ENCODE measurements at regions not wholly inside any gene's neighbourhood (a gene's known extent, or its start where the extent isn't known, plus 50 kb on each side); places are given as distances from the start of the nearest gene placed in this dataset.

DNA sequence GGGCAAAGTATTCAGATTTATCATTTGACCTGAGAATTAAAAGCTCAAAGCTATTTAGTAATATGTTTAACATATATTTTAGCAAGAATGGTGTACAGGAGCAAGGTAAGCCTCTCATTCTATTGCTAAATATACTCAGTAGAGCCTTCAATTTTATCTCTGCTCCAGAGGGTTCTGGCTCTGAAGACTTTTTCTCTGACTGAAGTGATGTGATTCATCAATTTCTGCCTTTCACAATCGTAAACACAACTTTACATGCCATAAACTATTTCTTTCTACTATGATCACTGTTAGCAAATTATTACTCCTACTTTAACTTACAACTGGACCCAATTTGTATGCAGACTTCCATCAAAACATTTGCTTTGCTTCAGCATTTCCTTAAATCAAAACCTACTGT, 315.0 kb upstream of the NDST4 start:
- Mint-ChIP-seq H3K4me3 (no peak overlapping the region), H3K9me3 (peaks cover 11% of the 10 kb centered on the region; the same call in 2 of the 3 replicates), H3K27me3 (ENCODE audit: insufficient read depth, low read depth, poor library complexity) (peaks cover 1% of the 10 kb centered on the region), H3K36me3 (ENCODE audit: low read depth) (peaks cover 13% of the 10 kb centered on the region; the same call in 2 of the 3 replicates), H3K27ac (no peak overlapping the region), H3K4me1 (no peaks in the 10 kb centered on the region)
- H3K9me2 ChIP-seq (ENCODE audit: insufficient read depth): peaks cover 4% of the 10 kb centered on the region; the same call in 1 of the 2 replicates
- H3F3A ChIP-seq (replicated peaks; ENCODE audit: low read depth): no peaks in the 10 kb centered on the region
- H3K4me2 ChIP-seq: no peak overlapping the region
- DNase-seq (ENCODE audit: low spot score) (no peak), ATAC-seq (no peak)
- H3K27ac ChIP-seq (ENCODE audit: low read depth): no peak overlapping the region
- no peak overlapping the region for H3K4me3 ChIP-seq
- no peaks in the 10 kb centered on the region for H4K20me1 ChIP-seq (replicated peaks; ENCODE audit: insufficient read depth)
- H3K36me3 ChIP-seq (ENCODE audit: insufficient read depth): no peaks in the 10 kb centered on the region
- TF ChIP-seq ZNF331 (CRISPR knock-in tag; IDR thresholded peaks at IDR 0.05; ENCODE audit: low read depth) (no peak), CREB1 (CRISPR knock-in tag; IDR thresholded peaks at IDR 0.05; ENCODE audit: low read depth) (no peak), STAT1 (IDR thresholded peaks at IDR 0.05; ENCODE audit: unreplicated experiment) (no peak)
- TF ChIP-seq, protein P1, sequence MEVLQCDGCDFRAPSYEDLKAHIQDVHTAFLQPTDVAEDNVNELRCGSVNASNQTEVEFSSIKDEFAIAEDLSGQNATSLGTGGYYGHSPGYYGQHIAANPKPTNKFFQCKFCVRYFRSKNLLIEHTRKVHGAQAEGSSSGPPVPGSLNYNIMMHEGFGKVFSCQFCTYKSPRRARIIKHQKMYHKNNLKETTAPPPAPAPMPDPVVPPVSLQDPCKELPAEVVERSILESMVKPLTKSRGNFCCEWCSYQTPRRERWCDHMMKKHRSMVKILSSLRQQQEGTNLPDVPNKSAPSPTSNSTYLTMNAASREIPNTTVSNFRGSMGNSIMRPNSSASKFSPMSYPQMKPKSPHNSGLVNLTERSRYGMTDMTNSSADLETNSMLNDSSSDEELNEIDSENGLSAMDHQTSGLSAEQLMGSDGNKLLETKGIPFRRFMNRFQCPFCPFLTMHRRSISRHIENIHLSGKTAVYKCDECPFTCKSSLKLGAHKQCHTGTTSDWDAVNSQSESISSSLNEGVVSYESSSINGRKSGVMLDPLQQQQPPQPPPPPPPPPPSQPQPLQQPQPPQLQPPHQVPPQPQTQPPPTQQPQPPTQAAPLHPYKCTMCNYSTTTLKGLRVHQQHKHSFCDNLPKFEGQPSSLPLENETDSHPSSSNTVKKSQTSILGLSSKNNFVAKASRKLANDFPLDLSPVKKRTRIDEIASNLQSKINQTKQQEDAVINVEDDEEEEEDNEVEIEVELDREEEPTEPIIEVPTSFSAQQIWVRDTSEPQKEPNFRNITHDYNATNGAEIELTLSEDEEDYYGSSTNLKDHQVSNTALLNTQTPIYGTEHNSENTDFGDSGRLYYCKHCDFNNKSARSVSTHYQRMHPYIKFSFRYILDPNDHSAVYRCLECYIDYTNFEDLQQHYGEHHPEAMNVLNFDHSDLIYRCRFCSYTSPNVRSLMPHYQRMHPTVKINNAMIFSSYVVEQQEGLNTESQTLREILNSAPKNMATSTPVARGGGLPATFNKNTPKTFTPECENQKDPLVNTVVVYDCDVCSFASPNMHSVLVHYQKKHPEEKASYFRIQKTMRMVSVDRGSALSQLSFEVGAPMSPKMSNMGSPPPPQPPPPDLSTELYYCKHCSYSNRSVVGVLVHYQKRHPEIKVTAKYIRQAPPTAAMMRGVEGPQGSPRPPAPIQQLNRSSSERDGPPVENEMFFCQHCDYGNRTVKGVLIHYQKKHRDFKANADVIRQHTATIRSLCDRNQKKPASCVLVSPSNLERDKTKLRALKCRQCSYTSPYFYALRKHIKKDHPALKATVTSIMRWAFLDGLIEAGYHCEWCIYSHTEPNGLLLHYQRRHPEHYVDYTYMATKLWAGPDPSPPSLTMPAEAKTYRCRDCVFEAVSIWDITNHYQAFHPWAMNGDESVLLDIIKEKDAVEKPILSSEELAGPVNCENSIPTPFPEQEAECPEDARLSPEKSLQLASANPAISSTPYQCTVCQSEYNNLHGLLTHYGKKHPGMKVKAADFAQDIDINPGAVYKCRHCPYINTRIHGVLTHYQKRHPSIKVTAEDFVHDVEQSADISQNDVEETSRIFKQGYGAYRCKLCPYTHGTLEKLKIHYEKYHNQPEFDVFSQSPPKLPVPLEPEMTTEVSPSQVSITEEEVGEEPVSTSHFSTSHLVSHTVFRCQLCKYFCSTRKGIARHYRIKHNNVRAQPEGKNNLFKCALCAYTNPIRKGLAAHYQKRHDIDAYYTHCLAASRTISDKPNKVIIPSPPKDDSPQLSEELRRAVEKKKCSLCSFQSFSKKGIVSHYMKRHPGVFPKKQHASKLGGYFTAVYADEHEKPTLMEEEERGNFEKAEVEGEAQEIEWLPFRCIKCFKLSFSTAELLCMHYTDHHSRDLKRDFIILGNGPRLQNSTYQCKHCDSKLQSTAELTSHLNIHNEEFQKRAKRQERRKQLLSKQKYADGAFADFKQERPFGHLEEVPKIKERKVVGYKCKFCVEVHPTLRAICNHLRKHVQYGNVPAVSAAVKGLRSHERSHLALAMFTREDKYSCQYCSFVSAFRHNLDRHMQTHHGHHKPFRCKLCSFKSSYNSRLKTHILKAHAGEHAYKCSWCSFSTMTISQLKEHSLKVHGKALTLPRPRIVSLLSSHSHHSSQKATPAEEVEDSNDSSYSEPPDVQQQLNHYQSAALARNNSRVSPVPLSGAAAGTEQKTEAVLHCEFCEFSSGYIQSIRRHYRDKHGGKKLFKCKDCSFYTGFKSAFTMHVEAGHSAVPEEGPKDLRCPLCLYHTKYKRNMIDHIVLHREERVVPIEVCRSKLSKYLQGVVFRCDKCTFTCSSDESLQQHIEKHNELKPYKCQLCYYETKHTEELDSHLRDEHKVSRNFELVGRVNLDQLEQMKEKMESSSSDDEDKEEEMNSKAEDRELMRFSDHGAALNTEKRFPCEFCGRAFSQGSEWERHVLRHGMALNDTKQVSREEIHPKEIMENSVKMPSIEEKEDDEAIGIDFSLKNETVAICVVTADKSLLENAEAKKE (CRISPR knock-in tag; IDR thresholded peaks at IDR 0.05): no peak
- H2AFZ ChIP-seq: no peak overlapping the region
- H3K4me1 ChIP-seq (ENCODE audit: insufficient read depth): peaks cover 12% of the 10 kb centered on the region; the same call in 1 of the 2 replicates
- no peaks in the 10 kb centered on the region for H3K27me3 ChIP-seq (ENCODE audit: insufficient read depth)
- H3K79me2 ChIP-seq (replicated peaks; ENCODE audit: insufficient read depth): no peaks in the 10 kb centered on the region

DNA sequence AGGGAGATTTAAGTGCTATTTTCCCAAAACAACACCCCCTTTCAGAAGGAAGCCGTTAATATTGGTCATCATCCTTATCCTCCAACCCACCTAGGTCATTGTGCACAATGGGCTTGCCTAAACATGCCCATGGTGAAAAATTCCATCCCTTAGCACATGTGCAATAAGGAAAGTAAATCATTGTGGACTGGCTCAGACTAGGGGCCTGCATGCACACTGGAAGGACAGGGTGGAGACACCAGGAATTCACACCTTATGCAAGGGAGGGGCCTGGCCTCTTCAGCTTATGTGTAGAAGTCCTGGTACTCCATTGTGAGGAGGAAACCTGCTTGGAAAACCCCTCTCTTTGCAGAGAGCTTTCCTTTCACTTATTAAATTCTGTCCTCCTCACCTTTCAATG, 311.4 kb upstream of the NDST4 start:
- no peaks in the 10 kb centered on the region for H3K9me2 ChIP-seq (ENCODE audit: insufficient read depth)
- H3K27me3 ChIP-seq (ENCODE audit: insufficient read depth): no peaks in the 10 kb centered on the region
- TF ChIP-seq EZH2phosphoT487 (IDR thresholded peaks at IDR 0.05; ENCODE audit: unreplicated experiment): no peak
- H3K27ac Mint-ChIP-seq: no peak overlapping the region
- H3K4me3 Mint-ChIP-seq: no peak overlapping the region
- H3K79me2 ChIP-seq (replicated peaks; ENCODE audit: insufficient read depth): no peaks in the 10 kb centered on the region
- H3K4me1 Mint-ChIP-seq: no peaks in the 10 kb centered on the region
- H3F3A ChIP-seq (replicated peaks; ENCODE audit: low read depth): no peaks in the 10 kb centered on the region
- ATAC-seq (no peak), DNase-seq (ENCODE audit: low spot score) (no peak)
- no peak overlapping the region for H3K4me3 ChIP-seq
- H4K20me1 ChIP-seq (replicated peaks; ENCODE audit: insufficient read depth): no peaks in the 10 kb centered on the region
- H3K4me1 ChIP-seq (ENCODE audit: insufficient read depth): peaks cover 12% of the 10 kb centered on the region; the same call in 1 of the 2 replicates
- peaks cover 39% of the 10 kb centered on the region for H3K36me3 Mint-ChIP-seq (ENCODE audit: low read depth)
- no peak overlapping the region for H3K27ac ChIP-seq (ENCODE audit: low read depth)
- no peak overlapping the region for H3K4me2 ChIP-seq
- H3K27me3 Mint-ChIP-seq (ENCODE audit: insufficient read depth, low read depth, poor library complexity): peaks cover 1% of the 10 kb centered on the region
- peaks cover 8% of the 10 kb centered on the region; the same call in 1 of the 2 replicates for H3K36me3 ChIP-seq (ENCODE audit: insufficient read depth)
- peaks cover 39% of the 10 kb centered on the region for H3K9me3 Mint-ChIP-seq
- H2AFZ ChIP-seq: peak overlapping the region; percentile 33; the same call in 1 of the 2 replicates

All from GM23338 (cell line).